ENCODE measurements at regions not wholly inside any gene's neighbourhood (a gene's known extent, or its start where the extent isn't known, plus 50 kb on each side); places are given as distances from the start of the nearest gene placed in this dataset.

DNA sequence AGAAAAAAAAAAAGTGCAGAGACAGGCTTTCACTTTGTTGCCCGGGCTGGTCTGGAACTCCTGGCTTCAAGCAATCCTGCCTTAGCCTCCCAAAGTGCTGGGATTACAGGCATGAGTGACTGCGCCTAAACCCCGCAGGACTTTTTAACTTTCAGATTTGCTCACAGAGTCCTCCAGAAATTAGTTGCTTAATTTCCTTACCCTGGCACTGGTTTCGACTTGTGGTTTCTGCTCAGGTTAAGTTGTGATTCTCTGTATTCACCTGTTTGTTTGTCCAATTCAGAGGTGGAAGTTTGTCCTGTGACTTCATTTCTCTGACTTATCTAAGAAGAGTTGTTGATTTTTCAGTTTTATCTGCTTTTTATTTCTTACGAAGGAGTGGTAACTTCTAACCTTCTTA lies 238.1 kb downstream of the TMEM182 start:
- no peaks in the 10 kb centered on the region for H3K9me2 ChIP-seq (ENCODE audit: insufficient read depth, low read length)
- H3K36me3 ChIP-seq (ENCODE audit: insufficient read depth, low read length): no peaks in the 10 kb centered on the region
- H3F3A ChIP-seq (ENCODE audit: insufficient read depth, low read length, poor library complexity, severe bottlenecking): no peaks in the 10 kb centered on the region
- no peak overlapping the region for H3K9ac ChIP-seq (ENCODE audit: low read length)
- no peaks in the 10 kb centered on the region for H4K20me1 ChIP-seq (ENCODE audit: insufficient read depth)
- H3K4me3 ChIP-seq (ENCODE audit: low read length): no peak overlapping the region
- H3K9me3 ChIP-seq (ENCODE audit: low read length): peaks cover 6% of the 10 kb centered on the region
- H3K27ac ChIP-seq (ENCODE audit: low read length): no peak overlapping the region
- H2AFZ ChIP-seq (ENCODE audit: low read depth, low read length): no peak overlapping the region
- no peaks in the 10 kb centered on the region for H3K79me2 ChIP-seq (replicated peaks; ENCODE audit: insufficient read depth, low read length)
- no peak overlapping the region for H3K4me2 ChIP-seq (ENCODE audit: low read length)
- TF ChIP-seq TAF1 (IDR thresholded peaks at IDR 0.05; ENCODE audit: low read depth) (no peak), SMC3 (conservative IDR thresholded peaks at IDR 0.05; ENCODE audit: poor library complexity) (no peak), EZH2 (IDR thresholded peaks at IDR 0.05; ENCODE audit: borderline replicate concordance, insufficient read depth, low read length, poor library complexity, severe bottlenecking) (no peak), MXI1 (conservative IDR thresholded peaks at IDR 0.05; ENCODE audit: poor library complexity, severe bottlenecking) (no peak), RAD21 (conservative IDR thresholded peaks at IDR 0.05) (no peak), EP300 (conservative IDR thresholded peaks at IDR 0.05; ENCODE audit: poor library complexity, severe bottlenecking) (no peak)
- TF ChIP-seq, protein P1, sequence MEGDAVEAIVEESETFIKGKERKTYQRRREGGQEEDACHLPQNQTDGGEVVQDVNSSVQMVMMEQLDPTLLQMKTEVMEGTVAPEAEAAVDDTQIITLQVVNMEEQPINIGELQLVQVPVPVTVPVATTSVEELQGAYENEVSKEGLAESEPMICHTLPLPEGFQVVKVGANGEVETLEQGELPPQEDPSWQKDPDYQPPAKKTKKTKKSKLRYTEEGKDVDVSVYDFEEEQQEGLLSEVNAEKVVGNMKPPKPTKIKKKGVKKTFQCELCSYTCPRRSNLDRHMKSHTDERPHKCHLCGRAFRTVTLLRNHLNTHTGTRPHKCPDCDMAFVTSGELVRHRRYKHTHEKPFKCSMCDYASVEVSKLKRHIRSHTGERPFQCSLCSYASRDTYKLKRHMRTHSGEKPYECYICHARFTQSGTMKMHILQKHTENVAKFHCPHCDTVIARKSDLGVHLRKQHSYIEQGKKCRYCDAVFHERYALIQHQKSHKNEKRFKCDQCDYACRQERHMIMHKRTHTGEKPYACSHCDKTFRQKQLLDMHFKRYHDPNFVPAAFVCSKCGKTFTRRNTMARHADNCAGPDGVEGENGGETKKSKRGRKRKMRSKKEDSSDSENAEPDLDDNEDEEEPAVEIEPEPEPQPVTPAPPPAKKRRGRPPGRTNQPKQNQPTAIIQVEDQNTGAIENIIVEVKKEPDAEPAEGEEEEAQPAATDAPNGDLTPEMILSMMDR (IDR thresholded peaks at IDR 0.05; ENCODE audit: poor library complexity, severe bottlenecking): no peak
- no peaks in the 10 kb centered on the region for H3K27me3 ChIP-seq (ENCODE audit: insufficient read depth, low read depth, low read length)

DNA sequence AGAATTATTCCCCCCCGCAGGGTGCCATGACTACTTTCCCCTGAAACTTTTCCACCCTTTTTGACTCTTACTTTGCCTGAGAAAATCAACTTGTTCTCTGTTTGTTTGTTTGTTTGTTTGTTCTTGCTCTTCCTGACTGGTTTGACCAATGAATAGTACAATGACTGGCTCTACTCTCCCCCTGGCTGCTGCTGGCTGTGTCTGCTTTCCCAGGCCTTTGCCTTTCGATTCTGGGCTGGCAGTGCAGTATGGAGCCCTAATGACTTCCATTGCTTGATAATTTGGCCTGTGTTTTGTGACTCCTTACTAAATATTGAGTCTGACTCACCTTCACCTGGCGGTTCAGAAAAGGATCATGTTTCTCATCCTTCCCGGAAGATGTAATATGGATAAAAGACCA lies 241.1 kb downstream of the TMEM182 start:
- TF ChIP-seq, protein P2, sequence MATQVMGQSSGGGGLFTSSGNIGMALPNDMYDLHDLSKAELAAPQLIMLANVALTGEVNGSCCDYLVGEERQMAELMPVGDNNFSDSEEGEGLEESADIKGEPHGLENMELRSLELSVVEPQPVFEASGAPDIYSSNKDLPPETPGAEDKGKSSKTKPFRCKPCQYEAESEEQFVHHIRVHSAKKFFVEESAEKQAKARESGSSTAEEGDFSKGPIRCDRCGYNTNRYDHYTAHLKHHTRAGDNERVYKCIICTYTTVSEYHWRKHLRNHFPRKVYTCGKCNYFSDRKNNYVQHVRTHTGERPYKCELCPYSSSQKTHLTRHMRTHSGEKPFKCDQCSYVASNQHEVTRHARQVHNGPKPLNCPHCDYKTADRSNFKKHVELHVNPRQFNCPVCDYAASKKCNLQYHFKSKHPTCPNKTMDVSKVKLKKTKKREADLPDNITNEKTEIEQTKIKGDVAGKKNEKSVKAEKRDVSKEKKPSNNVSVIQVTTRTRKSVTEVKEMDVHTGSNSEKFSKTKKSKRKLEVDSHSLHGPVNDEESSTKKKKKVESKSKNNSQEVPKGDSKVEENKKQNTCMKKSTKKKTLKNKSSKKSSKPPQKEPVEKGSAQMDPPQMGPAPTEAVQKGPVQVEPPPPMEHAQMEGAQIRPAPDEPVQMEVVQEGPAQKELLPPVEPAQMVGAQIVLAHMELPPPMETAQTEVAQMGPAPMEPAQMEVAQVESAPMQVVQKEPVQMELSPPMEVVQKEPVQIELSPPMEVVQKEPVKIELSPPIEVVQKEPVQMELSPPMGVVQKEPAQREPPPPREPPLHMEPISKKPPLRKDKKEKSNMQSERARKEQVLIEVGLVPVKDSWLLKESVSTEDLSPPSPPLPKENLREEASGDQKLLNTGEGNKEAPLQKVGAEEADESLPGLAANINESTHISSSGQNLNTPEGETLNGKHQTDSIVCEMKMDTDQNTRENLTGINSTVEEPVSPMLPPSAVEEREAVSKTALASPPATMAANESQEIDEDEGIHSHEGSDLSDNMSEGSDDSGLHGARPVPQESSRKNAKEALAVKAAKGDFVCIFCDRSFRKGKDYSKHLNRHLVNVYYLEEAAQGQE (IDR thresholded peaks at IDR 0.05; ENCODE audit: borderline replicate concordance): no peak
- TF ChIP-seq RAD21 (conservative IDR thresholded peaks at IDR 0.05) (no peak), MXI1 (conservative IDR thresholded peaks at IDR 0.05; ENCODE audit: poor library complexity, severe bottlenecking) (no peak)
- TF ChIP-seq, protein P1 (IDR thresholded peaks at IDR 0.05; ENCODE audit: poor library complexity, severe bottlenecking): no peak
- Histone ChIP-seq H3K79me2 (replicated peaks; ENCODE audit: insufficient read depth, low read length) (no peaks in the 10 kb centered on the region), H3F3A (ENCODE audit: insufficient read depth, low read length, poor library complexity, severe bottlenecking) (no peaks in the 10 kb centered on the region), H2AFZ (ENCODE audit: low read depth, low read length) (no peak overlapping the region), H3K9me3 (ENCODE audit: low read length) (peaks cover 6% of the 10 kb centered on the region), H3K4me2 (ENCODE audit: low read length) (no peak overlapping the region), H3K9ac (ENCODE audit: low read length) (no peak overlapping the region), H3K27me3 (ENCODE audit: insufficient read depth, low read depth, low read length) (no peaks in the 10 kb centered on the region), H3K36me3 (ENCODE audit: insufficient read depth, low read length) (no peaks in the 10 kb centered on the region), H3K4me3 (ENCODE audit: low read length) (no peak overlapping the region), H4K20me1 (ENCODE audit: insufficient read depth) (no peaks in the 10 kb centered on the region), H3K9me2 (ENCODE audit: insufficient read depth, low read length) (no peaks in the 10 kb centered on the region), H3K27ac (ENCODE audit: low read length) (no peak overlapping the region)

All from neural cell (in vitro differentiated cells).